Suprapubic skin (tissue), 4 donors: ENCODE measurements at regions not wholly inside any gene's neighbourhood (a gene's known extent, or its start where the extent isn't known, plus 50 kb on each side); places are given as distances from the start of the nearest gene placed in this dataset.

Source experiments
- DNase-seq, 2 donors: peaks; one replicate each; pipeline ENCODE4 v3.0.0-alpha.2; 2019; ENCODE audit warnings: low spot score in 2 of 2
- H3K27ac ChIP-seq: fragments of 200-600 bp; sonication (generic); one replicate; pipeline ENCODE4 v1.5.1; 2019
- H3K27me3 ChIP-seq: fragments of 200-600 bp; sonication (generic); one replicate; pipeline ENCODE4 v1.5.1; 2019
- H3K36me3 ChIP-seq: fragments of 200-600 bp; sonication (generic); one replicate; pipeline ENCODE4 v1.5.1; 2019
- H3K4me1 ChIP-seq: fragments of 200-600 bp; sonication (generic); one replicate; pipeline ENCODE4 v1.5.1; 2019
- H3K4me3 ChIP-seq: fragments of 200-600 bp; sonication (generic); one replicate; pipeline ENCODE4 v1.5.1; 2019; ENCODE audit warnings: mild to moderate bottlenecking
- H3K9me3 ChIP-seq: fragments of 200-600 bp; sonication (generic); one replicate; pipeline ENCODE4 v1.5.1; 2019
- EP300 ChIP-seq: sonication (generic); formaldehyde crosslinking; IDR thresholded peaks from one replicate; pipeline ENCODE4 v1.6.1; 2017; ENCODE audit warnings: antibody characterized with exemption
- POLR2A ChIP-seq, 2 donors: fragments of 450-650 bp; IDR thresholded peaks; one replicate each; pipeline ENCODE4 v1.6.1; 2017; ENCODE audit warnings: antibody characterized with exemption in 2 of 2, mild to moderate bottlenecking in 2 of 2, moderate library complexity in 2 of 2
- POLR2AphosphoS5 ChIP-seq, 3 donors: sonication (generic); formaldehyde crosslinking; IDR thresholded peaks; one replicate each; pipeline ENCODE4 v1.6.1; 2017; ENCODE audit warnings: antibody characterized with exemption in 3 of 3
- WGBS: methylation state at CpG from one replicate; pipeline ENCODE4 v1.1.5; 2018; 5-methylcytosine and 5-hydroxymethylcytosine counted together
- TF ChIP-seq, protein P1 (sequence below), 2 donors: fragments of 200-600 bp in 1 of 2; fragments of 450-650 bp in 1 of 2; sonication (generic) in 1 of 2; IDR thresholded peaks; one replicate each; pipeline ENCODE4 v1.5.1; 2016 to 2019; ENCODE audit warnings: antibody characterized with exemption in 2 of 2, mild to moderate bottlenecking in 1 of 2, moderate library complexity in 1 of 2

DNA sequence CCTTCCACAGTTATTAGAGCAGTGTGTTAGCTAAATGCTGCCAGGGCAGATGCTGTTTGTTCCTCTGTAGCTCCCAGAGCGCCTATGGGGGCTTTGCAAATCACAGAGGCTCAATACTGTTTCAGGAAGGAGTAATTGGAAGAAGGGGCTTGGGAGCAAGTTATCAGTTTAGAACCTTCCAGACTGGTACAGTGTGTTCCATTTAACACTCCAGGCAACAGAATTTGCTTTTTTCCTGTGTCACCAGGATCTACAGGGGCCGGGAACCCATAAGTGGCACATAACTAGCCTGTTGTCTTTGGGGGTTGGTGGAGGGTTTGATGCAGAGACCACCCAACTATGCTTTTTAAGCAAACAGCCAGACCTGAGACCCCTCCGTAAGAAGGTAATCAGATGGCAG, 307.3 kb upstream of the KCNN2 start:
- no peak overlapping the region for H3K27ac ChIP-seq
- no peak for DNase-seq
- peaks cover 51% of the 10 kb centered on the region for H3K27me3 ChIP-seq
- WGBS: 37% methylated on average over 3 of the region's 3 CpGs
- no peaks in the 10 kb centered on the region for H3K9me3 ChIP-seq
- no peaks in the 10 kb centered on the region for H3K36me3 ChIP-seq
- H3K4me3 ChIP-seq: no peak overlapping the region
- TF ChIP-seq POLR2AphosphoS5 (IDR thresholded peaks at IDR 0.05) (no peak), POLR2A (IDR thresholded peaks at IDR 0.05) (no peak), EP300 (no peak)
- TF ChIP-seq, protein P1, sequence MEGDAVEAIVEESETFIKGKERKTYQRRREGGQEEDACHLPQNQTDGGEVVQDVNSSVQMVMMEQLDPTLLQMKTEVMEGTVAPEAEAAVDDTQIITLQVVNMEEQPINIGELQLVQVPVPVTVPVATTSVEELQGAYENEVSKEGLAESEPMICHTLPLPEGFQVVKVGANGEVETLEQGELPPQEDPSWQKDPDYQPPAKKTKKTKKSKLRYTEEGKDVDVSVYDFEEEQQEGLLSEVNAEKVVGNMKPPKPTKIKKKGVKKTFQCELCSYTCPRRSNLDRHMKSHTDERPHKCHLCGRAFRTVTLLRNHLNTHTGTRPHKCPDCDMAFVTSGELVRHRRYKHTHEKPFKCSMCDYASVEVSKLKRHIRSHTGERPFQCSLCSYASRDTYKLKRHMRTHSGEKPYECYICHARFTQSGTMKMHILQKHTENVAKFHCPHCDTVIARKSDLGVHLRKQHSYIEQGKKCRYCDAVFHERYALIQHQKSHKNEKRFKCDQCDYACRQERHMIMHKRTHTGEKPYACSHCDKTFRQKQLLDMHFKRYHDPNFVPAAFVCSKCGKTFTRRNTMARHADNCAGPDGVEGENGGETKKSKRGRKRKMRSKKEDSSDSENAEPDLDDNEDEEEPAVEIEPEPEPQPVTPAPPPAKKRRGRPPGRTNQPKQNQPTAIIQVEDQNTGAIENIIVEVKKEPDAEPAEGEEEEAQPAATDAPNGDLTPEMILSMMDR (IDR thresholded peaks at IDR 0.05): no peak
- peaks cover 18% of the 10 kb centered on the region for H3K4me1 ChIP-seq

DNA sequence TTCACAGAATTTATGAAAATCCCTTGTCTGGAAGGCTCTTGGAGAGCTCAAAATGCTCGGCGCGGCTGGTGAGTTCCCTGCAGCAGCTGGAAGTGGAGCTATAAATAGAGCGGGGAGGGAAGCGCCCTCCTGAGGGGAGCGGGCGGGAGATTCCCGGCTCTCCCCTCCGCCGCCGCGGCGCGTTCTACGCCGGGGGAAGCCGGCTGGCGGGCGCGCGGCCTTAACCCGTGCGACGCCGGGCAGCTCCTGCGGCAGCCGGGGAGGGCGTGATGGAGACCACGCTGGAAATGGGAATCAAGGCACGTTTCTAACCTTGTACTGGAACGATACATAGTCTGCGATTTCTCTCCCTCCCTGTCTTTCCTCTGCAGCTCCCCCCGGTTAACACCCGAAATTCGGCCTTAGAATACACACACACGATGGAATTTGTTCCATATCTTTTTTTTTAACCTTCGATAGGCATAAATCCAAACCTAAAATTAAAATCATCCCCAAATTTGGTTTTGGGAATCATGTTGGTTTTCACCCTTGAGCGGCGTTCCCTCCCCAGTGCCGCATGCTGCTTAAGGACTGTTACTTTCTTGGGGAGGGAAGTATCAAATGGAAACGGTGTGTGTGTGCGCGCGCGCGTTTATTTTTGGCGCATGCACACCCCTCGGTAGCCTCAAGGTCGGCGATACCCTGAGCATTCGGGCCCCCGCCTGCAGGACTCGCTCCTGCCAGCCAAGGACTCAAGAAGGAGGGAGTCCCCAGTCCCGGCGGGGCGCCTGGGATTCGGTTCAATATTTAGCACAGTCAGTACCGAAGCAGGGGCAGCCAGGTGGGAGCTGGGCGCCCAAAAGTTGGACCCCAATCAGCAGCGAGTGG, 306.3 kb upstream of the KCNN2 start:
- peak overlapping the region; percentile 41 for H3K4me3 ChIP-seq
- no peak for DNase-seq
- TF ChIP-seq, protein P1 (IDR thresholded peaks at IDR 0.05): no peak
- TF ChIP-seq POLR2AphosphoS5 (IDR thresholded peaks at IDR 0.05): no peak
- TF ChIP-seq EP300: no peak
- TF ChIP-seq POLR2A (IDR thresholded peaks at IDR 0.05): no peak
- peaks cover 18% of the 10 kb centered on the region for H3K4me1 ChIP-seq
- no peaks in the 10 kb centered on the region for H3K36me3 ChIP-seq
- H3K9me3 ChIP-seq: no peaks in the 10 kb centered on the region
- no peak overlapping the region for H3K27ac ChIP-seq
- 1% methylated on average over 53 of the region's 60 CpGs for WGBS
- peaks cover 51% of the 10 kb centered on the region for H3K27me3 ChIP-seq

DNA sequence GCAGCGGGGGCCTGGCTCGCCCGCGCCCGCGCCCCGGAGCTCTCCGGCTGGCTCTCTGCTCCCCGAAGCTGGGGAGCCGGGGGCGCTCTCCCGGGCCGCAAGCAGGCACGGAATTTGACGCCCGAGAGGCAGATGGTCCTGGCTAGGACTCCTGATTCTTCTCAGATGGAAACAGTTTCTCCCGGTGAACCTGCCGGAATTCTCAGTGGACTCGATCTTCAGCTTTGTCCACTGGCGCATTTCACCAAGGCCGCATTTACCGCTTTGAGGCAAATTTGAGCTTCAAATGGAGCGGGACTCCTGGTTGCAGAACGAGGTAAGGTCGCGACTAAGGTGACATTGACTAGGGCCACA, 305.7 kb upstream of the KCNN2 start:
- H3K27me3 ChIP-seq: peaks cover 51% of the 10 kb centered on the region
- no peaks in the 10 kb centered on the region for H3K9me3 ChIP-seq
- H3K36me3 ChIP-seq: no peaks in the 10 kb centered on the region
- peak overlapping the region; percentile 41 for H3K4me3 ChIP-seq
- WGBS: 45% methylated on average over 4 of the region's 26 CpGs
- TF ChIP-seq POLR2A (IDR thresholded peaks at IDR 0.05): no peak
- TF ChIP-seq, protein P1 (IDR thresholded peaks at IDR 0.05): no peak
- no peak for TF ChIP-seq EP300
- TF ChIP-seq POLR2AphosphoS5 (IDR thresholded peaks at IDR 0.05): no peak
- no peak for DNase-seq
- H3K4me1 ChIP-seq: peaks cover 18% of the 10 kb centered on the region
- H3K27ac ChIP-seq: no peak overlapping the region

- no peak overlapping the region for H3K27ac ChIP-seq
- peaks cover 5% of the 10 kb centered on the region for H3K4me1 ChIP-seq
- H3K4me3 ChIP-seq: no peak overlapping the region
- no peaks in the 10 kb centered on the region for H3K36me3 ChIP-seq
- H3K9me3 ChIP-seq: no peaks in the 10 kb centered on the region
- peaks cover 27% of the 10 kb centered on the region for H3K27me3 ChIP-seq
- no peak for DNase-seq
- TF ChIP-seq, protein P1 (IDR thresholded peaks at IDR 0.05): no peak
These were observed 301.0 kb upstream of the KCNN2 start for GRCh38 chr5:114060866-114061265.

DNA sequence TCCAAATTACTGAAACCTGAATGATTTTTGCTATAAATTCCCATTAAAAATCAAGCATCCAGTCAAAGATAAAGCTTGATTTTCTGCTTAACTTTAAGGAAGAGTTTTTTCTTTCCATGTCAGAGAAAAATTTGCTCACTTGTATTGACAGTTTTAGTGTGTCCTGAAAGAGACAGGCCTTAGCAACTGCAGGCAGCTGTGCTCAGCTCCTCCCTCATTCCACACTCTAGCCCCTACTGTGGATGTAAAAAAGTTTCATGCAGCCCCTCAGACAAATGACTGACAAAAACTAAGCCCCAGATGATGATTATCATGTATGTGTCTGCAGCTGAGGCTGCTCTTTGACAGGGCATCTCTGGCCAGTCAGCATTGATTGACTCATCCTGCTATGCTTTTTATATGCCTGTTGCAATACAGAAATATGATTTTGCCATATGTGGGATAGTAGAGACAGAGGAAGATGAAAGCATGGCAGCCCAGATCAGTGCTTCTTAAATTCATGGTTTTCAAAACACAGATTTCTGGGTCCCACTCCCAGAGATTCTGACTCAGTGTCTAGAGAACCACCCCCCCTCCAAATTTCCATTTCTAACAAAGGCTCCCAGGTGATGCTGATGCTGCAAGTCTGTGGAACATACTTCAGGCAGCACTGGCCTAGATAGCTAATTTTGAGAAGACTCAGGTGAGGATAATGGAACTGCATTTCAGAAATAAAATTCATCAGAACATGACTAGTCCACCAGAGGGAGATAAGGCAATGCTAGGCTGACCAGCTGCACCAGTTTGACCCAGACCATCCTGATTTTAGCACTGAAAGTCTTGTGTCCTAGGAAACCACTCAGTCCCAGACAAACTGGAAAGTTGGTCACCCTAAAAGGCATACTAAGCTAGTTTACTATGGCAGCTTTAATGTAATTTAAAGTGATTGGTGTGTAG, 298.7 kb upstream of the KCNN2 start:
- TF ChIP-seq EP300 (no peak), POLR2AphosphoS5 (IDR thresholded peaks at IDR 0.05) (no peak)
- TF ChIP-seq, protein P1 (IDR thresholded peaks at IDR 0.05): no peak

More for the DNA sequence above, 298.7 kb upstream of the KCNN2 start:
- DNase-seq: no peak
- Histone ChIP-seq H3K36me3 (no peaks in the 10 kb centered on the region), H3K4me1 (no peaks in the 10 kb centered on the region), H3K4me3 (no peak overlapping the region), H3K27me3 (peaks cover 8% of the 10 kb centered on the region), H3K9me3 (no peaks in the 10 kb centered on the region), H3K27ac (no peak overlapping the region)
